ENCODE measurements at regions not wholly inside any gene's neighbourhood (a gene's known extent, or its start where the extent isn't known, plus 50 kb on each side); places are given as distances from the start of the nearest gene placed in this dataset.
"Not testable (repeated sequence)": the region's sequence is repeated elsewhere in the genome, so short reads cannot be mapped to it uniquely, and the experiment has no call there.

GRCh38 chr2:195364015-195364965 lies 292.7 kb upstream of the SLC39A10 start:
- no peak for DNase-seq (ENCODE audit: low read depth in 4 of 4, low spot score in 1 of 4)

DNA sequence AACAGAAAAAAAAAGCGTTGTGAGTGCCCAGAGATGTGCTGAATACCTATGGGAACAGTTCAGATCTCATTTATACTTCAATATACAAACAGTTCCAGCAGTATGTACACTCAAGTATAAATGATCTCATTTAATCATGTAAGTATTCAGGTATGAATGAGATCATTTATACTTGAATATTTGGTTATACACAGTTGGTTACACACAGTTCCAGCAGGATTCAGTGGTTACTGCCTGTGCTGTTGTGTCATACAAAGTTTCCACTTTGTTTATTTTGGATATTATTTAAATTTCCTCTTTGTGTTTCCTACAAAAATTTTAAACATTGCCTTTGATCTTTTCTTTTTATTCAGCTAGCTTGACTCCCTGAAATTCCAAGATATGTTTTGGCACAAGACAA lies 293.5 kb upstream of the SLC39A10 start:
- no peak for DNase-seq (ENCODE audit: low read depth in 4 of 4, low spot score in 1 of 4)

- no peak for DNase-seq (ENCODE audit: low read depth in 4 of 4, low spot score in 1 of 4)
Measured at GRCh38 chr2:195360242-195360641, 296.8 kb upstream of the SLC39A10 start.

DNA sequence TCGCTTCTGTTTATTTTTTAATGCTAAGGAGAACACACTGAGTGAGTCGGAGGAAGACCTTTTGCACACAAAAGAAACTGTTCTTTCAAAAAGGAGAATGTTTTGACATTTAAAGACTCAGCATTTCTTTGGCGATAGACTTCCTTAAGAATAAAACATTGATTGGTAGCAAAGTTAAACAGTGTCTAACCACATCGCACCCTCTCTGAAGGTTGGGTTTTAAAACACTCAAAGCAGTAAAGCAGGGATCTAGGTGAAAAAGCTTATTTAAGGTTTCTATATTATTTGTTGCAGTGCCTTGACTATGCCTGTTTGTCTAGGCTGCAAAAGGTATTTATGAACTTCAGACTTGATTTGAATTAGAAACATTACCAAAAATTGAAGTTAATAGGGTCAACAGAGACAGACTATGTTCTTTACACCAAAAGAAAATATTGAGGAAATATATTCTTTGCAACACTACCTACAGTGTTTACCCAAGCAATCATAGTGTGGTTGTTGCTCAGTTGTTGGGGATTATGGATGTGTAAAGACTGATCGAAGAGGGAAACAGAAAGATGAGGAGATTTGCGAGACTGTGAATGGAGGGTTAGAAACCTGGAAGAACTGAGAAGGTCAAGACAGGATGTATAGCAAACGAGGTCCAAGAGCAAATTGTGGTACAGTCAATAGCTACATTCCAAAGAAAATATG lies 297.8 kb upstream of the SLC39A10 start:
- no peak for DNase-seq (ENCODE audit: low read depth in 4 of 4, low spot score in 1 of 4)

GRCh38 chr2:195356920-195357440 lies 300.0 kb upstream of the SLC39A10 start:
- DNase-seq (ENCODE audit: low read depth in 4 of 4, low spot score in 1 of 4): no peak

DNA sequence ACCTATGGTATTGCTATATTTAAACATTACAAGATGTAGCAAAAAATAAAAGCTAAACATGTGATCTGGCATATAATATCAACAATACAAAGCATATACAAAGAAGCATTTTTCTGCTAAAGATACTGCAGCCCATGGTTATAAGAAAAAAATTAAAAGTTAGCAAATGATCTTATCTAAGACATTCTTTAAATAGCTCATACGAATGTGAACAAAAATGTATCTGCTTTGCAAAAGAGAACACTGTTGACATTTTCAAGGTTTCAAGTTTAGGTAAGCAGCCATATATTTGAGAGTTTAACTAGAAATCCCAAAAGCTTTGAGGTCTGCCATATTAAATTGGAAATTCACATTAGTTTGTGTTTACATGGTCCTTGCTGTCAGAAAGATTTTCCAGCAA lies 301.0 kb upstream of the SLC39A10 start:
- no peak for DNase-seq (ENCODE audit: low read depth in 4 of 4, low spot score in 1 of 4)

- DNase-seq (ENCODE audit: low read depth in 4 of 4, low spot score in 1 of 4): no peak
Measured at GRCh38 chr2:195352581-195352980, 304.4 kb upstream of the SLC39A10 start.

- DNase-seq (ENCODE audit: low read depth in 4 of 4, low spot score in 1 of 4): no peak
Measured at GRCh38 chr2:195343942-195344530, 313.0 kb upstream of the SLC39A10 start.

DNA sequence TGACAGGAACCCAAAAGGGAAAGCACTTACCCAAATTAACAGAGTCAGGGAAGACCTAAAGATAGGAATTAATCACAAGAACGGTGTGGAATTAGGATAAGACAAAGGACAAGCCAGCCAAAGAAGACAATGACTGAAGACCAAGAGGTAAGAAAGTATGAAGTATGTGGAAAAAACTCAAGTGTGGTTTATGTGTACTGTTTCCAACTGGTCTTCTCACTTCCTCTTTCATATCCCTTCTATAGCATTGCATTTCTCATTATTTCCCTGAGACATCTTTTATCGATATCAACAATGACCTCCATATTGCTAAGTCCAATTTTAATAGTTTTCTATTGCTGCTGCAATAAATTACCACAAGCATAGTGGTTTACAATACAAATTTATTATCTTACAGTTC lies 313.5 kb upstream of the SLC39A10 start:
- DNase-seq (ENCODE audit: low read depth in 4 of 4, low spot score in 1 of 4): no peak

DNA sequence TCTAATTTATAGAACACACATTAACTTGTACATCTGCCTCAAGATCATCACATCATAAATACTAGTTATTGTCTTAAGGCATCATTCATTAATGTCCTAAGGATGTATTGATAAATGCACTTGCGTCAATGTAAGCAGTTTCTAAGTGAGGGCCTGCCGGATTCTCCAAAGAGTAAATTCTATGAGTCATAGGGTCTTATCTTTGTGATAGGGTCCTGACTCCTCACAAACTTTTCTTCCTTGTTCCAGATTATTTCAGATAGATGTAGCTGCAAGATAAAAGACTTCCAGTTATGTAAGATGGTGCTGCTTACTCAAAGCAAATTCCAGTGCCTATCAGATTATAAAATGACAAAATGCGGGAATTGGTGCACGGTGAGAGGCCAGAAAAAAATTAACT lies 315.0 kb upstream of the SLC39A10 start:
- no peak for DNase-seq (ENCODE audit: low read depth in 4 of 4, low spot score in 1 of 4)

GRCh38 chr2:195338856-195339255 lies 318.2 kb upstream of the SLC39A10 start:
- no peak for DNase-seq (ENCODE audit: low read depth in 4 of 4, low spot score in 1 of 4)

GRCh38 chr2:195337597-195337996 lies 319.4 kb upstream of the SLC39A10 start:
- no peak for DNase-seq (ENCODE audit: low read depth in 4 of 4, low spot score in 1 of 4)

- no peak for DNase-seq (ENCODE audit: low read depth in 4 of 4, low spot score in 1 of 4)
Measured at GRCh38 chr2:195333869-195334268, 323.2 kb upstream of the SLC39A10 start.

- no peak for DNase-seq (ENCODE audit: low read depth in 4 of 4, low spot score in 1 of 4)
Measured at GRCh38 chr2:195331966-195332365, 325.1 kb upstream of the SLC39A10 start.

GRCh38 chr2:195331129-195331528 lies 325.9 kb upstream of the SLC39A10 start:
- DNase-seq (ENCODE audit: low read depth in 4 of 4, low spot score in 1 of 4): no peak

DNA sequence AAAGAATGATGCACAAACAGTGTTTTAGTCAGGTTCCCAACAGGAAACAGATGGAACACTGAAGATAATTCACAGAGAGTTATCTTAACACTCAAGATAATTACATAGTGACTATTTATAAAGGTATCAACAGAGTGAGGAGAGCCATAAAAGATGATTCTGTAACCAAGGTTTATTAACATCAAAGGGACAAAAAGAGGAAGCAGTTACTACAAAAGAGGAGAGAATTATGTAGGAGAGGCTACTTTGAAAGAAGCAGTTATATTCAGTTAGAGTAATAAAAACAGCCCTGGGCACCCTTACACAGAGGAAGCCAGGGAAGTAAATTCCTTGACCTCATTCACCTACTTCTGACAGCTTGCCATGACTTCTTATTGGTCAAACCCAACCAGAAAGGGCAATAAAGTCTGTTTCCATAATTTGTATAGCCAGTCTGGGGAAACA lies 326.5 kb upstream of the SLC39A10 start:
- no peak for DNase-seq (ENCODE audit: low read depth in 4 of 4, low spot score in 1 of 4)

GRCh38 chr2:195329784-195330183 lies 327.2 kb upstream of the SLC39A10 start:
- not testable (repeated sequence) for DNase-seq (ENCODE audit: low read depth in 4 of 4, low spot score in 1 of 4)

DNA sequence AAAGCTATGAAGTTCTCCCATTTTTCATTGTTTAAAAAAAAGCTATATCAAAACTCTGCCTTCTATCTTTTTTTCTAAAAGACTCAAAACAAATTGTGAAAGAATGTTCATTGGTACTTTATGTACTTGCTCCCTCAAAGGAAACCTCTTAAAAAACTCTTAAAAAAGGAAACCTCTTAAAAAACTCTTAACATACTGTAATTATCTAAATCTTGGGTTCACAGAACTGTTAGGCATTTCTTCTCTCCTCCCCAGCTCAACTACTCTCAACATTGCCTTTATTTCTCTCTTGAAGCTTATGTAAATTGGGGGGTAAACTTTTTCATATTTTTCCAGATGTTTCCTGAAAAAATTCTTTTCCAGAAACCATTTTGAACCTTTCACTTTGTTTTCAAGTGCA lies 330.5 kb upstream of the SLC39A10 start:
- no peak for DNase-seq (ENCODE audit: low read depth in 4 of 4, low spot score in 1 of 4)

GRCh38 chr2:195322324-195322723 lies 334.7 kb upstream of the SLC39A10 start:
- DNase-seq (ENCODE audit: low read depth in 4 of 4, low spot score in 1 of 4): no peak

- DNase-seq (ENCODE audit: low read depth in 4 of 4, low spot score in 1 of 4): no peak
Measured at GRCh38 chr2:195320413-195320973, 336.5 kb upstream of the SLC39A10 start.
